Trophoblast cell (in vitro differentiated cells and primary cell): ENCODE measurements at regions not wholly inside any gene's neighbourhood (a gene's known extent, or its start where the extent isn't known, plus 50 kb on each side); places are given as distances from the start of the nearest gene placed in this dataset.

ENCODE experiments used
- DNase-seq, 2 donors: peaks; one replicate each; pipeline ENCODE4 v3.0.0-alpha.2; 2016
- H2AFZ ChIP-seq: 2 replicates; pipeline ENCODE4 v1.6.1; 2013; ENCODE audit warnings: low read length, moderate library complexity, mild to moderate bottlenecking; ENCODE audit not compliant: insufficient read depth, poor library complexity
- H2AK5ac ChIP-seq: 2 replicates; pipeline ENCODE4 v1.6.1; 2013; ENCODE audit warnings: mild to moderate bottlenecking, low read length
- H2BK120ac ChIP-seq: 2 replicates; pipeline ENCODE4 v1.6.1; 2013; ENCODE audit warnings: low read length, mild to moderate bottlenecking, moderate library complexity; ENCODE audit not compliant: insufficient read depth, poor library complexity
- H2BK12ac ChIP-seq: 2 replicates; pipeline ENCODE4 v1.6.1; 2013; ENCODE audit warnings: mild to moderate bottlenecking, low read length, moderate library complexity
- H2BK5ac ChIP-seq: 2 replicates; pipeline ENCODE4 v1.6.1; 2013; ENCODE audit warnings: low read length, low read depth, moderate library complexity, mild to moderate bottlenecking; ENCODE audit not compliant: poor library complexity
- H3K14ac ChIP-seq: 2 replicates; pipeline ENCODE4 v1.6.1; 2013; ENCODE audit warnings: mild to moderate bottlenecking, low read length
- H3K18ac ChIP-seq: 2 replicates; pipeline ENCODE4 v1.6.1; 2013; ENCODE audit warnings: mild to moderate bottlenecking, low read length
- H3K23ac ChIP-seq: 2 replicates; pipeline ENCODE4 v1.6.1; 2013; ENCODE audit warnings: low read length
- H3K27ac ChIP-seq: 2 replicates; pipeline ENCODE4 v1.5.1; 2013; ENCODE audit warnings: low read depth, mild to moderate bottlenecking, inconsistent platforms, low read length, moderate library complexity
- H3K27me3 ChIP-seq: 2 replicates; pipeline ENCODE4 v1.6.1; 2013; ENCODE audit warnings: inconsistent platforms, mild to moderate bottlenecking, low read length, moderate library complexity; ENCODE audit not compliant: insufficient read depth
- H3K36me3 ChIP-seq, 2 experiments: 1 replicate in 1 of 2; 2 replicates in 1 of 2; pipeline ENCODE4 v1.6.1; 2013; ENCODE audit warnings: low read length in 2 of 2, mild to moderate bottlenecking in 2 of 2, moderate library complexity in 1 of 2; ENCODE audit not compliant: insufficient read depth in 2 of 2, control insufficient read depth in 1 of 2
- H3K4ac ChIP-seq: 2 replicates; pipeline ENCODE4 v1.6.1; 2013; ENCODE audit warnings: low read depth, mild to moderate bottlenecking, low read length, moderate library complexity
- H3K4me1 ChIP-seq, 2 experiments: 1 replicate in 1 of 2; 2 replicates in 1 of 2; pipeline ENCODE4 v1.6.1; 2013; ENCODE audit warnings: low read length in 2 of 2, mild to moderate bottlenecking in 2 of 2, moderate library complexity in 1 of 2; ENCODE audit not compliant: insufficient read depth in 2 of 2, control insufficient read depth in 1 of 2
- H3K4me2 ChIP-seq: 2 replicates; pipeline ENCODE4 v1.6.1; 2013; ENCODE audit warnings: inconsistent platforms, mild to moderate bottlenecking, low read length, moderate library complexity
- H3K4me3 ChIP-seq: 2 replicates; pipeline ENCODE4 v1.5.1; 2013; ENCODE audit warnings: mild to moderate bottlenecking, low read depth, low read length, inconsistent platforms
- H3K79me1 ChIP-seq: one replicate; pipeline ENCODE4 v1.6.1; 2013; ENCODE audit warnings: low read length
- H3K79me2 ChIP-seq: 2 replicates; pipeline ENCODE4 v1.6.1; 2013; ENCODE audit warnings: low read length, mild to moderate bottlenecking; ENCODE audit not compliant: control insufficient read depth, insufficient read depth, poor library complexity
- H3K9ac ChIP-seq: 2 replicates; pipeline ENCODE4 v1.6.1; 2013; ENCODE audit warnings: mild to moderate bottlenecking, low read length
- H3K9me3 ChIP-seq: 2 replicates; pipeline ENCODE4 v1.6.1; 2013; ENCODE audit warnings: low read depth, mild to moderate bottlenecking, control low read depth, inconsistent platforms, low read length; ENCODE audit not compliant: insufficient read depth
- H4K12ac ChIP-seq: 2 replicates; pipeline ENCODE4 v1.6.1; 2013; ENCODE audit warnings: low read depth, mild to moderate bottlenecking, low read length, moderate library complexity
- H4K8ac ChIP-seq: 2 replicates; pipeline ENCODE4 v1.6.1; 2013; ENCODE audit warnings: low read depth, mild to moderate bottlenecking, low read length, moderate library complexity
- H4K91ac ChIP-seq: one replicate; pipeline ENCODE4 v1.6.1; 2013; ENCODE audit warnings: low read depth, mild to moderate bottlenecking, low read length, moderate library complexity
- WGBS: extraction: QIAGEN DNeasy Blood & Tissue Kit; methylation state at CpG from one replicate; pipeline ENCODE4 v1.1.7; 2013; ENCODE audit warnings: missing lambda C conversion rate; ENCODE audit not compliant: insufficient read length, insufficient coverage; ENCODE audit errors: extremely low coverage; 5-methylcytosine and 5-hydroxymethylcytosine counted together

DNA sequence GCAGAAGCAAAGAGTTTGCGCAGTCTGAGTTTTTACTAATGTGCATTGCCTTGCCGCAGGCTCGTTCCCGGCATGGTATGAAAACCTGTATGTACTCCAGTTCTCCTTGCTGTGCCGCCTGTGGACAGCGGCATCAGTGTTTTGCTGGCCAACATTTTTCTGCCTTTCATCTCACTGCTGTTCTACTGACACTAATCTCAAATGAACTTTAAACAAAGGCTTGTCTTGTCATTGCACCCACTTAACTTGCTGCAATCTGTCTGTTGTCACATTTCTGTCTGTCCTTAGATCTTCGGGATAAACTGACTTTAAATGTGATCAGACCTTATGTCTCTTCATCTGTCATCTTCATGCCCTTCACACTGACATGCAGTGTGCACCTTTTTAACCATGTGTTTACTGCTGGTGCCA lies 71.7 kb upstream of the ZNRF2 start:
- Histone ChIP-seq H3K36me3 (no peaks in the 10 kb centered on the region), H3K4me2 (no peak overlapping the region), H3K9ac (no peak overlapping the region), H2BK5ac (no peak overlapping the region), H3K4me1 (no peaks in the 10 kb centered on the region), H3K18ac (no peak overlapping the region), H3K4ac (no peak overlapping the region), H3K79me1 (no peaks in the 10 kb centered on the region), H3K27ac (no peak overlapping the region), H3K9me3 (no peaks in the 10 kb centered on the region), H2AK5ac (no peak overlapping the region), H2AFZ (no peak overlapping the region), H2BK12ac (no peak overlapping the region), H4K91ac (no peak overlapping the region), H4K12ac (no peak overlapping the region), H3K79me2 (no peaks in the 10 kb centered on the region), H3K4me3 (no peak overlapping the region), H3K23ac (no peak overlapping the region), H3K14ac (no peak overlapping the region), H3K27me3 (no peaks in the 10 kb centered on the region), H4K8ac (no peak overlapping the region), H2BK120ac (no peak overlapping the region)
- peak in 1 of 2 donors; percentile 14 for DNase-seq
- no CpG with 5 or more reads among the region's 7 CpGs for WGBS

DNA sequence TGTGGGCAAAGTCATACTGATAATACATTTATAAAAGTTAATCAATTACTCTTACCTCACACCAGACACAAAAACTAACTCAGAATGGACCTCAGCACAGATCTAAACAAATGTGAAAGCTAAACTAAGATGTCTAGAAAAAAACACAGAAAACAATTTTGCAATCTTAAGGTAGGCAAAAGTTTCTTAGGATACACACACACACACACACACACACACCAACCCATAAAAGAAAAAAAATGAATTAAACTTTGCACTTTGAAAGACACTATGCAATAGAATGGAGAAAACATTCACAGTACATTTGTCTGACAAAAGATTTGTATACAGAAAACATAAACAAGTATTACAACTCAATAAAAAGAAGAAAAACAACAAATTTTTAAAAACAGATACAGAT lies 70.8 kb upstream of the ZNRF2 start:
- H3K4me3 ChIP-seq, result no peak overlapping the region
- H2AK5ac ChIP-seq, result no peak overlapping the region
- no peak overlapping the region for H4K91ac ChIP-seq
- H3K27me3 ChIP-seq, result no peaks in the 10 kb centered on the region
- no peaks in the 10 kb centered on the region for H3K4me1 ChIP-seq
- H3K9ac ChIP-seq, result no peak overlapping the region
- no peak overlapping the region for H4K12ac ChIP-seq
- no peak overlapping the region for H3K23ac ChIP-seq
- H3K4me2 ChIP-seq, result no peak overlapping the region
- no peak overlapping the region for H2BK5ac ChIP-seq
- H2AFZ ChIP-seq, result no peak overlapping the region
- H3K4ac ChIP-seq, result no peak overlapping the region
- no peak overlapping the region for H4K8ac ChIP-seq
- H3K79me2 ChIP-seq, result no peaks in the 10 kb centered on the region
- no peak overlapping the region for H3K14ac ChIP-seq
- no peak for DNase-seq
- no peak overlapping the region for H2BK120ac ChIP-seq
- H3K18ac ChIP-seq, result no peak overlapping the region
- no peak overlapping the region for H3K27ac ChIP-seq
- H3K36me3 ChIP-seq, result no peaks in the 10 kb centered on the region
- no peak overlapping the region for H2BK12ac ChIP-seq
- H3K79me1 ChIP-seq, result no peaks in the 10 kb centered on the region
- H3K9me3 ChIP-seq, result no peaks in the 10 kb centered on the region

DNA sequence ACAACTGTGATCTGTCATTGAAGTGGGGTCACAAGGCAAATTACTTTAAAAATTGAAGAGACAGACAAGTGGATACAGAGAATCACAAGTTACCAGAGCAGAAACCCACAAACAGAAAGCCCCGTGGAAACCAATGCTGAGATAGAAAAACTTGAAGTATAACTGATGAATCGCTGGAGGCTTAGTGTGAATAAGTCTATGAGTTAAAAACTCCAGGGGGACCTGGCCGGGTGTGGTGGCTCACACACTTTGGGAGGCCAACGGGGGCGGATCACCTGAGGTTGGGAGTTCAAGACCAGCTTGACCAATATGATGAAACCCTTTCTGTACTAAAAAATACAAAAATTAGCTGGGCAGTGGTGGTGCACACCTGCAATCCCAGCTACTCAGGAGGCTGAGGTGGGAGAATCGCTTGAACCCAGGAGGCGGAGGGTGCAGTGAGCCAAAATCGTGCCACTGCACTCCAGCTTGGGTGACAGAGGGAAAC lies 69.7 kb upstream of the ZNRF2 start:
- no peak overlapping the region for H3K4me2 ChIP-seq
- WGBS, result no CpG with 5 or more reads among the region's 8 CpGs
- H3K79me2 ChIP-seq, result no peaks in the 10 kb centered on the region
- no peaks in the 10 kb centered on the region for H3K79me1 ChIP-seq
- H2BK5ac ChIP-seq, result no peak overlapping the region
- no peak overlapping the region for H3K9ac ChIP-seq
- H3K9me3 ChIP-seq, result no peaks in the 10 kb centered on the region
- H2BK120ac ChIP-seq, result no peak overlapping the region
- H4K91ac ChIP-seq, result no peak overlapping the region
- H3K23ac ChIP-seq, result no peak overlapping the region
- no peak overlapping the region for H2BK12ac ChIP-seq
- no peak overlapping the region for H2AFZ ChIP-seq
- no peak overlapping the region for H2AK5ac ChIP-seq
- no peak overlapping the region for H3K18ac ChIP-seq
- no peak overlapping the region for H3K4ac ChIP-seq
- no peak overlapping the region for H3K4me3 ChIP-seq
- no peak overlapping the region for H3K14ac ChIP-seq
- no peaks in the 10 kb centered on the region for H3K27me3 ChIP-seq
- H4K8ac ChIP-seq, result no peak overlapping the region
- H4K12ac ChIP-seq, result no peak overlapping the region
- DNase-seq, result no peak
- no peaks in the 10 kb centered on the region for H3K4me1 ChIP-seq
- no peak overlapping the region for H3K27ac ChIP-seq
- no peaks in the 10 kb centered on the region for H3K36me3 ChIP-seq

DNA sequence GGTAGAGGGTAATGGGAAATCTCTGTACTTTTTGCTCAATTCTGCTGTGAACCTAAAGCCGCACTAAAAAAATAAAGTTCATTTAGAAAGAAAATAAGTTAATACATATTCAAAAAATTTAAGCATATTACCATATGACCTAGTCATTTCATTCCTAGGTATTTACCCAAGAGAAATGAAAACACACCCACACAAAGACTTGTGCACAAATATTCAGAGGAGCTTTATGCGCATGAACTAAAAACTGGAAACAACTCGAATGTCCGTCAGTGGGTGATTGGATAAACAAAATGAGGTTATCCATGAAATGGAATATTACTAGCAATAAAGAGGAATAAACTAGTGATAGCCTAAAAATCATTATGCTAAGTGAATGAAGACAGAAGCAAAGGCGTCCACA lies 62.6 kb upstream of the ZNRF2 start:
- Histone ChIP-seq H3K14ac (no peak overlapping the region), H3K4me3 (no peak overlapping the region), H2BK120ac (no peak overlapping the region), H2AFZ (no peak overlapping the region), H3K79me1 (no peaks in the 10 kb centered on the region), H4K12ac (no peak overlapping the region), H2BK5ac (no peak overlapping the region), H2AK5ac (no peak overlapping the region), H3K4me2 (no peak overlapping the region), H3K9me3 (no peaks in the 10 kb centered on the region), H3K23ac (no peak overlapping the region), H3K4ac (no peak overlapping the region), H4K91ac (no peak overlapping the region), H3K4me1 (peaks cover 8 to 9% of the 10 kb centered on the region in 2 experiments), H3K36me3 (no peaks in the 10 kb centered on the region), H4K8ac (no peak overlapping the region), H3K27me3 (no peaks in the 10 kb centered on the region), H3K18ac (no peak overlapping the region), H3K9ac (no peak overlapping the region), H3K27ac (no peak overlapping the region), H2BK12ac (no peak overlapping the region), H3K79me2 (no peaks in the 10 kb centered on the region)
- WGBS, result no CpG with 5 or more reads among the region's 5 CpGs
- DNase-seq, result no peak
